H1 (cell line): ENCODE measurements at regions not wholly inside any gene's neighbourhood (a gene's known extent, or its start where the extent isn't known, plus 50 kb on each side); places are given as distances from the start of the nearest gene placed in this dataset.

Experiments used
- CTCF ChIA-PET: fragments of 300-600 bp; sonication (Branson Sonifier 250); formaldehyde crosslinking; loops from one replicate; lab custom pipeline; 2021; ENCODE audit not compliant: partially characterized antibody; lab: Charles Lee
- POLR2A ChIA-PET: fragments of 300-600 bp; sonication (Branson Sonifier 250); formaldehyde crosslinking; loops from one replicate; lab custom pipeline; 2021; ENCODE audit warnings: inconsistent platforms; ENCODE audit not compliant: partially characterized antibody; lab: Charles Lee
- DNase-seq, 2 experiments: peaks; one replicate each; pipeline versions ENCODE4 v3.0.0 to v3.0.0-alpha.2; 2010 to 2022; ENCODE audit warnings: low spot score in 2 of 2, low read depth in 1 of 2, mixed read lengths in 1 of 2
- FAIRE-seq: peaks from 2 replicates; lab custom pipeline; 2011; peaks lifted over from hg19 to GRCh38; lab: Jason Lieb, UNC
- H2AFZ ChIP-seq: 2 replicates; pipeline ENCODE4 v1.8.1; 2012; ENCODE audit warnings: low read length, inconsistent platforms
- H2AK5ac ChIP-seq: 2 replicates; pipeline ENCODE4 v1.6.1; 2013; ENCODE audit warnings: low read depth, low read length
- H2BK120ac ChIP-seq: replicated peaks from 2 replicates; pipeline ENCODE3; 2013; ENCODE audit warnings: low read depth, low read length, inconsistent platforms
- H2BK12ac ChIP-seq: 2 replicates; pipeline ENCODE4 v1.6.1; 2013; ENCODE audit warnings: low read depth, low read length
- H2BK15ac ChIP-seq: 2 replicates; pipeline ENCODE4 v1.6.1; 2013; ENCODE audit warnings: low read length
- H2BK20ac ChIP-seq: 2 replicates; pipeline ENCODE4 v1.6.1; 2013; ENCODE audit warnings: low read length
- H2BK5ac ChIP-seq: 2 replicates; pipeline ENCODE4 v1.6.1; 2013; ENCODE audit warnings: low read depth, low read length
- H3K14ac ChIP-seq: 2 replicates; pipeline ENCODE4 v1.6.1; 2013; ENCODE audit warnings: inconsistent platforms; ENCODE audit not compliant: insufficient read length
- H3K18ac ChIP-seq: 2 replicates; pipeline ENCODE4 v1.6.1; 2013; ENCODE audit warnings: low read length; ENCODE audit errors: extremely low read depth
- H3K23ac ChIP-seq: 2 replicates; pipeline ENCODE4 v1.6.1; 2013; ENCODE audit warnings: inconsistent platforms; ENCODE audit not compliant: insufficient read length
- H3K23me2 ChIP-seq: 2 replicates; pipeline ENCODE4 v1.6.1; 2013; ENCODE audit warnings: low read depth, low read length
- H3K27ac ChIP-seq: 2 replicates; pipeline ENCODE4 v1.6.1; 2011; ENCODE audit warnings: low read depth, low read length, inconsistent platforms
- H3K27me3 ChIP-seq, 4 experiments: replicated peaks in 1 of 4; 1 replicate in 1 of 4; 2 replicates in 3 of 4; pipeline versions ENCODE4 v1.6.1 to v1.8.1; 2011 to 2013; ENCODE audit warnings: low read length in 3 of 4, mild to moderate bottlenecking in 3 of 4, inconsistent platforms in 2 of 4, mixed read lengths in 2 of 4, moderate library complexity in 1 of 4; ENCODE audit not compliant: control insufficient read depth in 3 of 4, insufficient read depth in 3 of 4; ENCODE audit errors: extremely low read depth in 1 of 4
- H3K36me3 ChIP-seq, 4 experiments: 2 replicates each; pipeline versions ENCODE4 v1.6.1 to v1.8.1; 2011 to 2013; ENCODE audit warnings: mild to moderate bottlenecking in 4 of 4, low read length in 3 of 4, moderate library complexity in 2 of 4, control low read depth in 1 of 4, inconsistent platforms in 1 of 4; ENCODE audit not compliant: insufficient read depth in 4 of 4, control insufficient read depth in 2 of 4
- H3K4ac ChIP-seq: replicated peaks from 2 replicates; pipeline ENCODE3; 2013; ENCODE audit warnings: low read length, low read depth, mixed read lengths, inconsistent platforms; ENCODE audit not compliant: insufficient read length
- H3K4me1 ChIP-seq, 4 experiments: replicated peaks in 1 of 4; 1 replicate in 1 of 4; 2 replicates in 3 of 4; pipeline versions ENCODE4 v1.6.1 to v1.8.1; 2011 to 2013; ENCODE audit warnings: low read length in 3 of 4, inconsistent platforms in 2 of 4, mixed read lengths in 1 of 4; ENCODE audit not compliant: insufficient read depth in 4 of 4, control insufficient read depth in 3 of 4
- H3K4me2 ChIP-seq, 2 experiments: 2 replicates each; pipeline versions ENCODE4 v1.6.1 to v1.8.1; 2011 to 2013; ENCODE audit warnings: low read depth in 2 of 2, low read length in 2 of 2, control low read depth in 1 of 2, inconsistent platforms in 1 of 2, mild to moderate bottlenecking in 1 of 2; ENCODE audit not compliant: insufficient read depth in 1 of 2
- H3K4me3 ChIP-seq, 4 experiments: fragments of 200-600, 300-600 bp in 1 of 4; sonication (generic), shearing (Covaris generic), sonication (Bioruptor Twin) in 1 of 4; 2 replicates each; pipeline versions ENCODE4 v1.5.1 to v1.8.1; 2011 to 2016; ENCODE audit warnings: low read length in 4 of 4, low read depth in 3 of 4, control low read depth in 2 of 4, inconsistent platforms in 2 of 4, mild to moderate bottlenecking in 2 of 4, mixed read lengths in 1 of 4, moderate library complexity in 1 of 4; ENCODE audit not compliant: insufficient read depth in 2 of 4; ENCODE audit errors: extremely low read depth in 1 of 4
- H3K56ac ChIP-seq: replicated peaks from 2 replicates; pipeline ENCODE3; 2013; ENCODE audit warnings: low read depth, mild to moderate bottlenecking, mixed read lengths, low read length, inconsistent platforms; ENCODE audit not compliant: insufficient read length
- H3K79me1 ChIP-seq: 2 replicates; pipeline ENCODE4 v1.6.1; 2013; ENCODE audit warnings: low read depth, low read length, control low read depth
- H3K79me2 ChIP-seq, 2 experiments: 2 replicates each; pipeline versions ENCODE4 v1.6.1 to v1.8.1; 2012 to 2013; ENCODE audit warnings: low read length in 2 of 2, mild to moderate bottlenecking in 2 of 2, inconsistent platforms in 1 of 2; ENCODE audit not compliant: insufficient read depth in 2 of 2, control insufficient read depth in 1 of 2
- H3K9ac ChIP-seq, 4 experiments: replicated peaks in 1 of 4; 1 replicate in 1 of 4; 2 replicates in 3 of 4; pipeline versions ENCODE4 v1.6.1 to v1.8.1; 2011 to 2013; ENCODE audit warnings: low read depth in 3 of 4, low read length in 3 of 4, control low read depth in 2 of 4, mild to moderate bottlenecking in 2 of 4, moderate library complexity in 2 of 4, inconsistent platforms in 1 of 4; ENCODE audit errors: extremely low read depth in 1 of 4
- H3K9me3 ChIP-seq, 2 experiments: 2 replicates each; pipeline versions ENCODE4 v1.6.1 to v1.8.1; 2012 to 2013; ENCODE audit warnings: mild to moderate bottlenecking in 2 of 2, moderate library complexity in 2 of 2, control low read depth in 1 of 2, inconsistent platforms in 1 of 2, low read depth in 1 of 2, low read length in 1 of 2, mixed read lengths in 1 of 2; ENCODE audit not compliant: insufficient read depth in 2 of 2
- H4K20me1 ChIP-seq, 2 experiments: replicated peaks in 1 of 2; 2 replicates each; pipeline versions ENCODE3 to v1.8.1; 2011 to 2013; ENCODE audit warnings: inconsistent platforms in 2 of 2, low read length in 2 of 2, mild to moderate bottlenecking in 1 of 2; ENCODE audit not compliant: insufficient read depth in 2 of 2, control insufficient read depth in 1 of 2
- H4K5ac ChIP-seq: 2 replicates; pipeline ENCODE4 v1.6.1; 2013; ENCODE audit warnings: low read length, low read depth, mixed read lengths, inconsistent platforms; ENCODE audit not compliant: insufficient read length
- H4K8ac ChIP-seq: 2 replicates; pipeline ENCODE4 v1.8.0; 2013; ENCODE audit warnings: mild to moderate bottlenecking, moderate library complexity, low read length, inconsistent platforms; ENCODE audit not compliant: insufficient read depth; ENCODE audit errors: extremely low read depth
- H4K91ac ChIP-seq: replicated peaks from 2 replicates; pipeline ENCODE3; 2013; ENCODE audit warnings: low read length, mixed read lengths, inconsistent platforms; ENCODE audit not compliant: insufficient read length
- GTF2F1 ChIP-seq: IDR thresholded peaks from 2 replicates; pipeline ENCODE4 v1.6.1; 2012; ENCODE audit warnings: low read depth, low read length, improper control_type of control experiment, borderline replicate concordance
- SIRT6 ChIP-seq: IDR thresholded peaks from one replicate; pipeline ENCODE4 v1.7.1; 2012; ENCODE audit warnings: low read length, inconsistent platforms
- ZNF274 ChIP-seq: IDR thresholded peaks from 2 replicates; pipeline ENCODE4 v1.7.0; 2012; ENCODE audit warnings: low read length, borderline replicate concordance; ENCODE audit errors: extremely low read depth
- WGBS, 2 experiments: shearing (Covaris generic) in 1 of 2; methylation state at CpG; one replicate each; pipeline versions ENCODE4 v1.1.6 to v1.1.7; 2013 to 2015; ENCODE audit warnings: low lambda C conversion rate in 2 of 2, mixed read lengths in 2 of 2, inconsistent platforms in 1 of 2, low coverage in 1 of 2, missing lambda C conversion rate in 1 of 2; ENCODE audit not compliant: insufficient replicate concordance in 2 of 2, insufficient coverage in 1 of 2, insufficient read length in 1 of 2; ENCODE audit errors: extremely low coverage in 1 of 2, missing lambda C conversion rate in 1 of 2; 5-methylcytosine and 5-hydroxymethylcytosine counted together

DNA sequence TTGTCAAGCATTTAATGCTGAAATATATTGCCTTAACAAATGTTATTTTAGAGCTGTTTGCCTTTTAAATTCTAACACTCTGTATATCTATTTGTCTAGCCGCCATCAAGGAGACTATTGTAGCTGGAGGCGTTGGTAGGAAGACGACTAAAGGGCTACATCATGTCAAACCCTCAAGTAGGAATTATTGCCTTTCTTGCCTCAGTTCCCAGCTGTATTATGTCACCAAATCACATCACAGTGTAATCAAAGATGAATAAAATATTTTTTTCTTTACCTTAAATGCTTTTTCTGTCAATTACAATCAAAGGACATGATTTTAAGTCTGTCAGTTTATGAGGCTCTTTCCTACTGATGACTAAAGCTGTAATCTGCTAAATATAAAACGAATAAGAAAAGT is 233.1 kb downstream of the ZIC4 start:
- Histone ChIP-seq H4K20me1 (no peaks in the 10 kb centered on the region), H3K4me3 (no peak overlapping the region), H3K27me3 (no peaks in the 10 kb centered on the region), H3K9ac (no peak overlapping the region), H3K4me1 (no peaks in the 10 kb centered on the region), H2BK15ac (no peak overlapping the region), H3K4ac (no peak overlapping the region), H3K79me1 (no peaks in the 10 kb centered on the region), H3K36me3 (no peaks in the 10 kb centered on the region), H2BK5ac (no peak overlapping the region), H2AFZ (no peak overlapping the region), H3K14ac (no peak overlapping the region), H3K23me2 (no peaks in the 10 kb centered on the region; the same call in 1 of the 2 replicates), H2BK20ac (no peak overlapping the region), H3K27ac (no peak overlapping the region), H3K79me2 (no peaks in the 10 kb centered on the region), H3K4me2 (no peak overlapping the region), H4K5ac (no peak overlapping the region), H2BK120ac (no peak overlapping the region), H3K23ac (no peak overlapping the region), H3K18ac (no peak overlapping the region), H4K91ac (no peak overlapping the region), H3K56ac (no peak overlapping the region), H3K9me3 (no peaks in the 10 kb centered on the region), H2AK5ac (no peak overlapping the region), H4K8ac (no peak overlapping the region), H2BK12ac (no peak overlapping the region)
- ChIA-PET POLR2A (no interaction called here), CTCF (interaction anchor here (0.7 to 1.6 kb wide), 4 partner anchors 9 to 182 kb away, joined by 3 to 5 read pairs (median 3); no protein-coding TSS in a partner anchor)
- DNase-seq (no peak), FAIRE-seq (no peak)
- 84% methylated on average over 4 of the region's 4 CpGs; no CpG with 5 or more reads in 1 of the 2 experiments for WGBS, 2 experiments
- TF ChIP-seq GTF2F1 (no peak), ZNF274 (no peak), SIRT6 (no peak)
